ENCODE measurements at regions not wholly inside any gene's neighbourhood (a gene's known extent, or its start where the extent isn't known, plus 50 kb on each side); places are given as distances from the start of the nearest gene placed in this dataset.
"Not testable (repeated sequence)": the region's sequence is repeated elsewhere in the genome, so short reads cannot be mapped to it uniquely, and the experiment has no call there.

DNA sequence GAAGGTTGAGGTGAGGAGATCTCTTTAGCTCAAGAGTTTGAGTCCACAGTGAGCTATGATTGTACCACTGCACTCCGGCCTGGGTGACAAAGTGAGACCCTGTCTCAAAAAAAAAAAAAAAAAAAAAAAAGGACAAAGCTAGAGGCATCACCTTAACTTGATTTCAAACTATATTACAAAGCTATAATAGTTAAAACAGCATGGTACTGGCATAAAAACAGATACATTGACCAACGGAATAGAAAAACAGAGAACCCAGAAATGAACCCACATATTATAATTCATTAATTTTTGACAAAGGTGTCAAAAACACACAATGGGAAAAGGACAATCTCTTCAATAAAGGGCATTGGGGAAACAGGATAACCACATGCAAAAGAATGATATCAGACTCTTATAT is 50.8 kb upstream of the MBOAT1 start:
- in situ Hi-C loops (cut with MboI; ENCODE audit: low sequenced_read_pairs, unreplicated experiment): no loop called here
- TF ChIP-seq, protein P1, sequence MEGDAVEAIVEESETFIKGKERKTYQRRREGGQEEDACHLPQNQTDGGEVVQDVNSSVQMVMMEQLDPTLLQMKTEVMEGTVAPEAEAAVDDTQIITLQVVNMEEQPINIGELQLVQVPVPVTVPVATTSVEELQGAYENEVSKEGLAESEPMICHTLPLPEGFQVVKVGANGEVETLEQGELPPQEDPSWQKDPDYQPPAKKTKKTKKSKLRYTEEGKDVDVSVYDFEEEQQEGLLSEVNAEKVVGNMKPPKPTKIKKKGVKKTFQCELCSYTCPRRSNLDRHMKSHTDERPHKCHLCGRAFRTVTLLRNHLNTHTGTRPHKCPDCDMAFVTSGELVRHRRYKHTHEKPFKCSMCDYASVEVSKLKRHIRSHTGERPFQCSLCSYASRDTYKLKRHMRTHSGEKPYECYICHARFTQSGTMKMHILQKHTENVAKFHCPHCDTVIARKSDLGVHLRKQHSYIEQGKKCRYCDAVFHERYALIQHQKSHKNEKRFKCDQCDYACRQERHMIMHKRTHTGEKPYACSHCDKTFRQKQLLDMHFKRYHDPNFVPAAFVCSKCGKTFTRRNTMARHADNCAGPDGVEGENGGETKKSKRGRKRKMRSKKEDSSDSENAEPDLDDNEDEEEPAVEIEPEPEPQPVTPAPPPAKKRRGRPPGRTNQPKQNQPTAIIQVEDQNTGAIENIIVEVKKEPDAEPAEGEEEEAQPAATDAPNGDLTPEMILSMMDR (IDR thresholded peaks at IDR 0.05; ENCODE audit: borderline replicate concordance, control extremely low read depth, extremely low read depth, insufficient read depth, missing control alignments): no peak

DNA sequence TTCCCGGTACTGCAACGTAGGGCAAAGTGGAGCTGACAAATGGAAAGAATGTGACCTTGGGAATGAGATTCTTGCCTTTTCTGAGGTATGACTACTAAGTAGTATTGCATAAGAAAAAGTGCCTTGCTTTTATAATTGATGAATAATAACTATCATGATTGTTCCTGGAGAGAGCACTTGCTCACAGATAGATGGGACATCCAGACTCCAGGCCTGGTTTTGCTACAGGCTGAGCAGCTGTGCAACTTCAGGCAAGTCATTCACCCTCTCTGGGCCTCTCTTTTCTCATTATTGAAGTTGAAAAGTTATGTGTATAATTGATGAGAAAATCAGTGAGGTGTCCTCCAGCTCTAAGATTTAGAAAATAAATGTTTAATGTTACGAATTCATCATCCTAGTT is 53.6 kb upstream of the MBOAT1 start:
- in situ Hi-C loops (cut with MboI; ENCODE audit: low sequenced_read_pairs, unreplicated experiment): no loop called here
- TF ChIP-seq, protein P1 (IDR thresholded peaks at IDR 0.05; ENCODE audit: borderline replicate concordance, control extremely low read depth, extremely low read depth, insufficient read depth, missing control alignments): no peak

More for the DNA sequence above, 50.8 kb upstream of the MBOAT1 start:
- DNase-seq (ENCODE audit: low spot score): no peak

DNA sequence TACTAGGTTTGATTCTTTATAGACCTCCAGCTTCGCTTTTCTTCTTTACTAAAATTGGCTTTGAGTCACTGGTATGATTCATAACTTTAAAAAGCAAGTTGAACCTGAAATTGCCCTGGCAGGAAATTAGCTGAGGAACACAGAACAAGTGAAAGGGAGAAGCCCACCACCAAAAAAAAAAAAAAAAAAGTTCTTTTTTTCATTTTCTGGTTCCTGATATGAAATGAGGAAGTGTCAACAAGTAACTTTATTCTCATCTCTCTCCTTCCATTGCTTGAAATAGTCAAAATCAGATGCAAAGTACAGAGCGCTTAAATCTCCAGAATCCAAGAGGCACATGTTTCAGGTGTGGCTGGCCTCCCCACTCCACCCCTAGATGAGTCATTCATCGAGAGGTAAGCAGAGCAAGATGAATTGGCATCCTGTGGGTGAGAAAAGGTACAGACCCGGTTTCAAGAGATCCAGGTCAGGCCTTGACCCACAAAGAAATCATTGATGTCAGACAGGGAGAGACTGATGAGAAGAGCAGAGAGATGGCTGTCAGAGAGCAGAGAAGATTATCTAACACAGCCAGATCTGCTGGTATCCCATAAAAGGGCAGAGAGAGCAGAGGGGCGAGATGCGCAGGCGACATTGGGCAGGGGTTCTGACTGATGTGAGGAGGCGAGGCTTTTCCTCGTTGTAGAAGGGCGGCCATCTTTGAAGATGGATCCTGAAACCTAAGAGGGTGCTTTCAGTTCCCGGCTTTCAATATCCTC is 54.8 kb upstream of the MBOAT1 start:
- DNase-seq (ENCODE audit: low spot score): no peak
- in situ Hi-C loops (cut with MboI; ENCODE audit: low sequenced_read_pairs, unreplicated experiment): no loop called here
- TF ChIP-seq, protein P1 (IDR thresholded peaks at IDR 0.05; ENCODE audit: borderline replicate concordance, control extremely low read depth, extremely low read depth, insufficient read depth, missing control alignments): no peak

More for the DNA sequence above, 53.6 kb upstream of the MBOAT1 start:
- DNase-seq (ENCODE audit: low spot score): no peak

DNA sequence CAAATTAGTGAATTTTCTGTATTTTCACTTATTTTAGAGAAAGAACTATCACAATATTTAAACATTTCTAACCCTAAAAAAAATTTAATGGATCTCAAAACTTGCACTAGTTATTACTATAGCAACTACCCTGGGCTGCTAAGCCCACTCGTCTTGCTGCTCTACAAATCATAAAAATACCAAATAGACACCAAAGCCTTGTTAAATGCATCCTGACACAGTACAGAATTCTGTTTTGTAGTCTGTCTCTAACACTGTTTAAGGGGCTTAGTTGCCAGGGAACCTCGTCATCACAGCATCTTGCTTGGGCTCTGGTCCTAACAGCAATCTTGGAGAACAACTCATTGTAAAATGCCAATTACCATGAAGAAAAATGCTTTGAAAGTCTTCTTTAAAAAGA is 56.9 kb upstream of the MBOAT1 start:
- no peak for DNase-seq (ENCODE audit: low spot score)
- TF ChIP-seq, protein P1 (IDR thresholded peaks at IDR 0.05; ENCODE audit: borderline replicate concordance, control extremely low read depth, extremely low read depth, insufficient read depth, missing control alignments): no peak
- in situ Hi-C loops (cut with MboI; ENCODE audit: low sequenced_read_pairs, unreplicated experiment): no loop called here

DNA sequence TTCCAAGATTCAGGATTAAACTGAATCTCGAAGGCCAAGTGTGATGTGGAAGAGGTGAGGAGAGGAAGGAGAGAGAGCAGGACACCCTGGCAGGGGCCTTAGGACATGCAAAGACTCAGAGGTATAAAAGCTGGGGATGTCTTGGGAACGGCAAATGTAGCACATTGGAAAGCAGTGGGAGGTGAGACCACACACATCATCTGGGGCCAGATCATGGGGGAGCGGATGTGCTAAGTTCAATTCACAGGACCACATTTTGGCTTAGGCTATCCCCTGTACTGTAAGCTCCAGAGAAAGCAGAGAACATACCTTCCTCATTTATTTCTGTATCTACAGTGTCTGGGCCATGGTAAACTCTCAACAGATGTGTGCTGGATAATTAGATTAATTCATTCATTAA is 59.5 kb upstream of the MBOAT1 start:
- TF ChIP-seq, protein P1 (IDR thresholded peaks at IDR 0.05; ENCODE audit: borderline replicate concordance, control extremely low read depth, extremely low read depth, insufficient read depth, missing control alignments): no peak
- no peak for DNase-seq (ENCODE audit: low spot score)
- in situ Hi-C loops (cut with MboI; ENCODE audit: low sequenced_read_pairs, unreplicated experiment): no loop called here

DNA sequence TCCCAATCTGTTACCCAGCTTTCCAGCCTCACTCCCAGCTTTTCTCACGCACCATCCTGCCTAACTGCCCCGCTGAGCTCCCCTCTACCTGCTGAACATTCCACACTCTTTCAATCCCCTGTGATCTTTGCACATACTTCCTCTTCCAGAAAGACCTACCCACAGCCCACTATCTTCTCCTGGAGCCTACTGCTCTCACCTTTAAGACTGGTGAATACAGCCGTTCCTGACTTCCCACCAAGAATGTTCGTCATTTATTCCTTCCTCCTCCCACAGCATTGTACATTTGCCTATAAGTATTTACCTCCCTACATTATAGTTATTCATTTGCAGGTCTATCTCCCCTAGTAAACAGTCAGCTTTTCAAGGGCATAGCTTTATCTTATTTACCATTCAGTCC is 61.9 kb upstream of the MBOAT1 start:
- TF ChIP-seq, protein P1 (IDR thresholded peaks at IDR 0.05; ENCODE audit: borderline replicate concordance, control extremely low read depth, extremely low read depth, insufficient read depth, missing control alignments): no peak

DNA sequence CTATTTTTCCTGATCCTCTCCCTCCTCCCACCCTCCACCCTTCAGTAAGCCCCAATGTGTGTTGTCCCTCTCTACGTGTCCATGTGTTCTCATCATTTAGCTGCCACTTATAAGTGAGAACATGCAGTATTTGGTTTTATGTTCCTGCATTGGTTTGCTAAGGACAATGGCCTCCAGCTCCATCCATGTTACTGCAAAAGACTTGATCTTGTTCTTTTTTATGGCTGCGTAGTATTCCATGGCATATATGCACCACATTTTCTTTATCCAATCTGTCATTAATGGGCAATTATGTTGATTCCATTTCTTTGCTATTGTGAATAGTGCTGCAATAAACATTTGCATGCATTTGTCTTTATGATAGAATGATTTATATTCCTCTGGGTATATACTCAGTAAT is 63.6 kb upstream of the MBOAT1 start:
- in situ Hi-C loops (cut with MboI; ENCODE audit: low sequenced_read_pairs, unreplicated experiment); DNase-seq (ENCODE audit: low spot score): not testable (repeated sequence)

More for the DNA sequence above, 61.9 kb upstream of the MBOAT1 start:
- no peak for DNase-seq (ENCODE audit: low spot score)
- in situ Hi-C loops (cut with MboI; ENCODE audit: low sequenced_read_pairs, unreplicated experiment): no loop called here

DNA sequence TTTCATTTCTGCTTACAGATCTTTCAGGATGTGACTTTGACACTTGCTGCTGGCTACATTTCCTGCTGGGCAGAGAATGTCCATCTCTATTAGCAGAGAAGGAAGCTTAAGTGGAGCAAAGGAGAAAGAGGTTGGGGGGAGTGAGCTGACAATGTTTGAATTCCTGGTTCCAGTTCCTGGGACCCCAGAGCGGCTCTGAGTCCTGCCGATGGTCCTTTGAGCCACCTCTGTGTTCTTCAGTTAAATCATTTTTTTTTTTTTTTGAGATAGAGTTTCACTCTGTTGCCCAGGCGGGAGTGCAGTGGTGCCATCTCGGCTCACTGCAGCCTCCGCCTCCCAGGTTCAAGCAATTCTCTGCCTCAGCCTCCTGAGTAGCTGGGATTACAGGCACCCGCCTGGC is 65.5 kb upstream of the MBOAT1 start:
- in situ Hi-C loops (cut with MboI; ENCODE audit: low sequenced_read_pairs, unreplicated experiment); DNase-seq (ENCODE audit: low spot score): not testable (repeated sequence)

Measured in GM13976 (cell line).